ENCODE measurements at regions not wholly inside any gene's neighbourhood (a gene's known extent, or its start where the extent isn't known, plus 50 kb on each side); places are given as distances from the start of the nearest gene placed in this dataset.

GRCh38 chr12:115712676-115713075, 564.8 kb downstream of the MED13L start (continued):
- TF ChIP-seq KDM4A (IDR thresholded peaks at IDR 0.05; ENCODE audit: low read depth, low read length, severe bottlenecking) (no peak), SIX5 (IDR thresholded peaks at IDR 0.05; ENCODE audit: low read depth, low read length) (no peak), USF2 (IDR thresholded peaks at IDR 0.05; ENCODE audit: low read length) (no peak), CEBPB (IDR thresholded peaks at IDR 0.05; ENCODE audit: low read depth, low read length) (no peak), EZH2 (IDR thresholded peaks at IDR 0.05; ENCODE audit: low read depth, low read length, severe bottlenecking) (no peak), ZNF274 (IDR thresholded peaks at IDR 0.05; ENCODE audit: borderline replicate concordance, extremely low read depth, low read length) (no peak)

Measured in H1 (cell line).